ENCODE measurements at regions not wholly inside any gene's neighbourhood (a gene's known extent, or its start where the extent isn't known, plus 50 kb on each side); places are given as distances from the start of the nearest gene placed in this dataset.
A peak's percentile ranks its signal among the peaks of the same experiment; 100 is the strongest.

DNA sequence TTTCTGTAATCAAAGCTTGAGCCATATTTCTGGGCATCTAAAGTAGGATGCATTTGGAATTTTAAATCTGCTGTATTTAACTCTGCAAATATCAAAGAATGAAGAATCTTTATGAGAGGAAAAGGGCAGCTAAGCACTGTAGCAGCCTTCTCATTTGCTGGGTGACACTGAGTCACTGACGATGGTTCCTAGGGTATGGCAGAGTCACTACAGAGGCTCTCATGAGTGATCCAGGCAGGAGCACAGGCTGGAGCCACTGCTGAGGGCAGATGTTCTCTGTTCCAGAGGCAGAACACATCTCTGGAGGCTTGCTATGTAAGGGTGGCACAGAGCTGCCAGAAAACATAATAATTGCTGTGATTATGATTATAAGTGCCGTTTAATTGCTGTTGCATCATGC lies 340.7 kb upstream of the HTR2A start:
- DNase-seq: no peak

GRCh38 chr13:47233734-47234133 lies 336.9 kb upstream of the HTR2A start:
- DNase-seq: no peak

- no peak for DNase-seq
These were observed 335.7 kb upstream of the HTR2A start for GRCh38 chr13:47232516-47232915.

DNA sequence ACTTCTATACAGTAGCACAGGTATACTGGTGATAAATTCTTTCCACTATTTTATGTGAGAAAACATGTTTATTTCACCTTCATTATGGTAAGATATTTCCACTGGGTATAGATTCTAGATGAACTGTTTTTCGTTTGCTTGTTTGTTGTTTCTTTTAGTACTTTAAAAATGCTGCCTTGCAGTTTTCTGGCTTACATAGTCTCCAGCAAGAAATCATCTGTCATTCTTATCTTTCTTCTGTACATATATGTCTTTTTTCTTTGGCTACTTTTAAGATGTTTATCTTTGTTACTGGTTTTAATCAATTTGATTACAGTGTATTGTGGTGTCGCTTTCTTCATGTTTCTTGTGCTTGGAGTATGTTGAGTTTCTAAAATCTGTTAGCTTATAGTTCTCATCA lies 333.3 kb upstream of the HTR2A start:
- no peak for DNase-seq

DNA sequence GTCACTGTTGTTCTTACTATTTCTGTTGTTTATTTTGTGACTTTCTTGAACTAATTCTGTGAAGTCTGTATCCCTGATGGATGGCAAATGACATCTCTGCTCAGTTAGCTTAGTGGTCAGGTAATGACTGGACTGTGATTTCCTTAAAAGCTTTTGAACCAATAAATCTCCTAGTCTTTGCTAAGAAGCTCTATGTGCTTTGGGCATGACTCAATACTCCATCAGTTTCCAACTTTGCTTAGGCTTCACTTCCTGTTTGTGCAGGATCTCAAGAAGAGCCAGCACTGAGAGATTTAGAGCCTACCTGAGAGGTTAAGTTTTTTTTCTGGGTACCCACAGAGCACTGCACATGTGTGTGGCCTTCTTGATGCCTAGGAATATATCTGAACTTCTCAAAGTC lies 329.7 kb upstream of the HTR2A start:
- DNase-seq: no peak

DNA sequence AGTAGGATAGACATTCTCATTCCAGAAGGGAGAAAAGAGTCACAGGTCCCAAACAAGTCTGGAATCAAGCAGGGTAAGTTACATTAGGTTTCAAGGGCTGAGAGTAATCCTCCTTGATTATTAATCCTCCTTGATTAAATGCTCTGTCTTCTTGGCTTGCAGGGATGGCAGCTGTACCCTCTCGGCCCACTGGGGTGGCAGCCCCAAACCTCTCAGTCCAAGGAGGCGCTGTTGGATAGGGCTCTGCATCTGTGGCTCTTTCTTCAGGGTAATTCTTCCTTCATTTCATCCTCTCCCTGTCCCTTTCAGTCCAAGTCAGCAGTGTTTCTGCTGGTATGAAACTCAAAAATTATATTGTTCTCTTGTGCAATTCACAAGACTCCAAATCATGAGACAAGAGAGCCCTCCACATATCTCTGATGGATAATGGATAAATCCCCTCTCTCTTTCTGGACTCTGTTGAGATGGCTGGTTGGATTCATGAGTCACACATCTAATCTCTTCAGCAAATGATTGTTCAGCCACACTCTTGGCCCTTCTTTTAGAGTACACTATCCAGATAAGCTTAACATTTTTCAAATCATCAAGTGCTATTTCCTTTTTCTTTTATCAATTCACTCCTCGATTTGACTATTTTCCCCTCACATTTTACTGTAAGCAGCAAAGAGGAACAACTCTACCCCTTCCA lies 323.7 kb upstream of the HTR2A start:
- no peak for DNase-seq

- no peak for DNase-seq
These were observed 321.8 kb upstream of the HTR2A start for GRCh38 chr13:47218611-47219010.

- DNase-seq: no peak
These were observed 319.4 kb upstream of the HTR2A start for GRCh38 chr13:47216176-47216822.

DNA sequence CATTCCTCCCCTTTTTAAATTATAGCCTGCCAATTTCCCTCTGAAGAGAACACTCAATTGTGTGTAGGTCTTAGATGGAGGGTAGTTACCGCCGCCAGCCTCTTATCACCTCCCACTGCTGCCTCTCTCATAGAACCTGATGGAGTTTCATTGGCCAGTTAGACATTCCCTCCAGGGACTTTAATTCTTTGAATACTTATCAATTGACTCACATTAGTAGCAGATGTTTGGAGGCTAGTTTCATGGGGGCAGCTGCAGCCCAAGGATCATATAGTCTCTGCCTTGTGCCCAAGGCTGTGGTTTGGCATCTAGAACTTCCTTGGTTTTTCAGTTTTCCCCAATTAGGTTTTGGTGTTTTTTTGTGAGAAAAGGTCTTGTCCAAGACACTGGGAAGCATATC lies 318.9 kb upstream of the HTR2A start:
- no peak for DNase-seq

GRCh38 chr13:47213047-47213446 lies 316.2 kb upstream of the HTR2A start:
- DNase-seq: no peak

DNA sequence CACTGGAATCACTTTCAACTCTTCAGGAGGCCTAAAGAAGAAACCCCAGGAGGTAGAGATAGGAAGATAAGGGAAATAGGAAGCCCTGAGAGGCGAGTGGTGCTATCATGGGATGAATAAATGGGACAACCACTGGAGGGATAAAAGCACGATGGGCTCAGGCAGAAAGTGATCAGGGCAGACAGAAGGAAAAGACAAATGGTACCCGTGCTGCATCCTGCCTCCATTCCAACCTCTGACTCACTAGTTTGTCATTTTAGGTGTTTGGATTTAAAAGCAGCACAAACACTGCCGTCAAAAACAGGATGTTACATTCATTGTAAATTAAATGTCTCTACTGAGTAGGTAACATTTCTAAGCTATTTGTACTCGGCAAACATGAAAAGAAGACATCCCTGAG lies 314.3 kb upstream of the HTR2A start:
- no peak for DNase-seq

GRCh38 chr13:47206111-47206510 lies 309.3 kb upstream of the HTR2A start:
- peak; percentile 30 for DNase-seq

GRCh38 chr13:47190696-47191305 lies 293.9 kb upstream of the HTR2A start:
- DNase-seq: no peak

DNA sequence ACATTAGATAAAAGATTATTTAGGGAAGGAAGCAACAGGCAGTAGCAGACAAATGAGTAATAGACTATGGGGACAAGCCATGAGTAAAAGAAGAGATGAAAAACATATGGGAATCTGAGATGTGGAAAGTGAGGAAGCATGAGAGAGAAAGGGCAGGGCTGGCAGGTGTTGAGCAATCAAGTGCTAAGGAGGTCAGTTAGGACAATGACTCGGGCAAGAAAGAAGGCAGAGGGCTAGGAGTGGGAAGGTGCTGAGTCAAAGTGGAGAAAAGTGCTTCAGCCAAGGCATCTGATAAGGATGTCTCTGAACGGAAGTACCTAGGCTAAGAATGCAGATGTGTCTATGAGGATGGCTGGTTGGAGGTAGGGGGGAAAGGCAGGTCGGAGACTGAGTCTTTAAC lies 291.9 kb upstream of the HTR2A start:
- DNase-seq: no peak

GRCh38 chr13:47186471-47186870 lies 289.6 kb upstream of the HTR2A start:
- DNase-seq: no peak

DNA sequence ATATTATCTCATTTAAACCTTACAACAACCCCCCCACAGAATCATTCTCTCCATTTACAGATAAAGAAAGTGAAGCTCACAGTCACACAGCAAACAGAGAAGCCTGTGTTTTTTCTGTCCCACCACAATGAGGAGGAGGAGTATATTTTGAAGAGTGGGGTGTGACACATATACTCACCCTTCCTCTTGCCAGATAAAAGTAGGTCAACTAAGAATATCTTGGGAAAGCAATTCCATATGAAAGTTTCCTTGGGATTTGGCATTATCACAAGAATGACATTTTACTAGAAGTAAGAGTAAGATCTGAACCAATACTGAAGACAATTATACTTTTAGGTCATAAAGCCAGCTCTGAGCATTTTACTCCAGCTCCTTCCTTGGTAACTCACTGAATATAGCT lies 287.5 kb upstream of the HTR2A start:
- peak; percentile 38 for DNase-seq

GRCh38 chr13:47179321-47179720 lies 282.5 kb upstream of the HTR2A start:
- no peak for DNase-seq

DNA sequence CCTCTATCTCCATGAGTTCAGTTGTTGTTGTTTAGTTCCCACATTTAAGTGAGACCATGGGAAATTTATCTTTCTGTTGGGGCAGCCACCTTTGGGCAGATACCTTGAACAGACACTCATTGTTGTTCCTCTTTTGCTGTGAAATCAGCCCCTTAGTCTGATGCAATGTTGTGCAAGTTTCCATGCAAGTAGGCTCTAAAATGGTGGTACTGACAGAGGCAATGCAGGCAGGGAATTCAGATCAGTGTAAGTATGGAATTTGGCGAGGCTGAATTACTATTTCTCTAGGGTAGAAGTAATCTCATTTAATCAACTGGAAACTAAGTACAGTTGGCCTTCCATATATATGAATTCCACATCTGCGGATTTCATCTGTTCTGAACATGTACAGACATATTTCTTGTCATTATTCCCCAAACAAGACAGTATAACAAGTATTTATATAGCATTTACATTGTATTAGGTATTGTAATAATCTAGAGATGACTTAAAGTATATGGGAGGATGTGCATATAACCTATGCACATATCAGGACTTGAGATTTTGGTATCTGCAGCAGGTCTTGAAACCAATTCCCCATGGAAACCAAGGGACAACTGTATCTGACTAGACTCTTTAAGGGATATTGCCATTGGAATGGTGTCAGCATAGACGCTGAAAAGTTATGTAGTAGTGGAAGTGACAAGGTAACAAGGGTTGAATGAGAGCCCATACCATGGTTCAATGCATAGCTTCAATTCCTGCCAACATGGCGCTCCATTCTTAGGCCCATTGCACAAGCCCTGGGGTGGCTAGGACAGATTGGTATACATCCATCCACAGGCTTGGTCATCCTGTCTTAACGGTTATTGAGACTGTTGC lies 281.5 kb upstream of the HTR2A start:
- no peak for DNase-seq

- DNase-seq: no peak
These were observed 278.5 kb upstream of the HTR2A start for GRCh38 chr13:47175172-47175866.

DNA sequence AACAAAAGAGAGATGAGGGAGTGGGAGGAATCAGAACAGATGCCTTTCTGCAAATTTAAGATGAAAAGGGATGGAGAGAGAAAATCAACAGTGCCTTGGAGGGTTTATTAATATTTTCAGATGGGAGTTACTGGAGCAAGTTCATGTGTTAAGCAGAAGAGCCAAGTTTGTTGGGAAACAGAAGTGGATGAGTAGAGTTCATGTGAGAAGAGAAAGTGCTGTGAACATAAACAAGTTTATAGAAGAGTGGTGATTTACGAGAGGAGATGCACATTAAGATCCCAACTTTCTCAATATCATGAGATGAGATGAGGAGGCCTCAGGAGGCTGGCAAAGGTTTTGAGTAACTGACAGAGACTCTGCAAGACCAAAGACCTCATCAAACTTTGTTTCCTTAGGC lies 274.1 kb upstream of the HTR2A start:
- no peak for DNase-seq

DNA sequence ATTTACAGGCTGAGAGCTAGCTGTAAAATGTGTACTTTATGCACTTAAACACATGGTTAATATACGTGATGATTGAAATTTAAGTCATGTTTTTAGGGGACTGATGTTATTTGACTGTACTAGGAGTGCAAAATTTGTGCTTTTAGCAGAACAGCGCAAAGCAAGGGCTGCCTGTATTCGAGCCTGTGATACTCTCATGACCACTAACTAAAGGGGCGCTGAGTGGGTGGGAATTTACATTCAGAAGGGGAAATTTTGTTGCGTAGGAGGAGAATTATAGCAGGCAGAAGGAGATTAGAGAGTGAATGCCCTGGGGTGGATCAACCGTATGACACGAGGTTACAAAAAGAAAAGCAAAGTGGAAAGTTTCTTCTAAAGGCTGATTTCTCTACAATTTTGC lies 271.8 kb upstream of the HTR2A start:
- DNase-seq: no peak

GRCh38 chr13:47168066-47168465 lies 271.2 kb upstream of the HTR2A start:
- DNase-seq: no peak

DNA sequence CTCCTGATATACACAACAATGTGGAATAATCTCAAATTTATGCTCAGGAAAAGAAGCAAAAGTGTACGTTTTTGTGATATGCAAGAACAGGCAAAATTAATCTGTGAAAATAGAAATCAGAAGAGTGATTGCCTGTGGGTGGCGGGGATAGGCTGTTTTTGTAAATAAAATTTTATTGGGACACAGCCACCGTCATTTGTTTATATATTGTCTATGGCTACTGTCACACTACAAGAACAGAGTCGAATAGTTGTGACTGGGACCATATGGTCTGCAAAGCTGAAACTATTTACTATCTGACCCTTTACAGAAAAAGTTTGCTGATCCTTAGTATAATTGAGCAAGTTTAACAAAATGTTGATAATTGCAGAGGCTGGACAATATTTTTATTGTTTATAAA lies 269.5 kb upstream of the HTR2A start:
- no peak for DNase-seq
